ENCODE measurements at regions not wholly inside any gene's neighbourhood (a gene's known extent, or its start where the extent isn't known, plus 50 kb on each side); places are given as distances from the start of the nearest gene placed in this dataset.

DNA sequence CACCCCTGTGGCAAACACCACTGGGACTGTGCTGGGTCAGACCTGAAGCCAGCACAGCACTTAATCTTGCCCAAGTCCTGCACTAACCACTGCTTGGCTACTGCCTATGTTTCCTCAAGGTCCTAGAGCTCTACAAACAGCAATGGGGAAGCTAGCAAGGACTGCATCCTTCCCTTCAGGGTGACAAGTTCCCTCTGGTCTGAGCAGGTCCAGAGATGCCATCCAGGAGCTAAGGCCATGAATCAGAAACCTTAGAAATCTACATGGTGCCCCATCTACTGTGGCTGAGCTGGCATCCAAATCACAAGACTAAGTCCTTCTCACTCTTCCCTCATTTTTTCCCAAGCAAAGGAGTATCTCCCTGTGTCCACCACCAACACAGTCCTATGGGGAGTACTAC is 239.7 kb upstream of the UGT8 start:
- no peak for TF ChIP-seq POLR2A (IDR thresholded peaks at IDR 0.05)
- TF ChIP-seq, protein P1, sequence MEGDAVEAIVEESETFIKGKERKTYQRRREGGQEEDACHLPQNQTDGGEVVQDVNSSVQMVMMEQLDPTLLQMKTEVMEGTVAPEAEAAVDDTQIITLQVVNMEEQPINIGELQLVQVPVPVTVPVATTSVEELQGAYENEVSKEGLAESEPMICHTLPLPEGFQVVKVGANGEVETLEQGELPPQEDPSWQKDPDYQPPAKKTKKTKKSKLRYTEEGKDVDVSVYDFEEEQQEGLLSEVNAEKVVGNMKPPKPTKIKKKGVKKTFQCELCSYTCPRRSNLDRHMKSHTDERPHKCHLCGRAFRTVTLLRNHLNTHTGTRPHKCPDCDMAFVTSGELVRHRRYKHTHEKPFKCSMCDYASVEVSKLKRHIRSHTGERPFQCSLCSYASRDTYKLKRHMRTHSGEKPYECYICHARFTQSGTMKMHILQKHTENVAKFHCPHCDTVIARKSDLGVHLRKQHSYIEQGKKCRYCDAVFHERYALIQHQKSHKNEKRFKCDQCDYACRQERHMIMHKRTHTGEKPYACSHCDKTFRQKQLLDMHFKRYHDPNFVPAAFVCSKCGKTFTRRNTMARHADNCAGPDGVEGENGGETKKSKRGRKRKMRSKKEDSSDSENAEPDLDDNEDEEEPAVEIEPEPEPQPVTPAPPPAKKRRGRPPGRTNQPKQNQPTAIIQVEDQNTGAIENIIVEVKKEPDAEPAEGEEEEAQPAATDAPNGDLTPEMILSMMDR (IDR thresholded peaks at IDR 0.05): no peak

All from testis (tissue), 2 donors.